ENCODE measurements at regions not wholly inside any gene's neighbourhood (a gene's known extent, or its start where the extent isn't known, plus 50 kb on each side); places are given as distances from the start of the nearest gene placed in this dataset.
A peak's percentile ranks its signal among the peaks of the same experiment; 100 is the strongest.
"Not testable (repeated sequence)": the region's sequence is repeated elsewhere in the genome, so short reads cannot be mapped to it uniquely, and the experiment has no call there.

DNA sequence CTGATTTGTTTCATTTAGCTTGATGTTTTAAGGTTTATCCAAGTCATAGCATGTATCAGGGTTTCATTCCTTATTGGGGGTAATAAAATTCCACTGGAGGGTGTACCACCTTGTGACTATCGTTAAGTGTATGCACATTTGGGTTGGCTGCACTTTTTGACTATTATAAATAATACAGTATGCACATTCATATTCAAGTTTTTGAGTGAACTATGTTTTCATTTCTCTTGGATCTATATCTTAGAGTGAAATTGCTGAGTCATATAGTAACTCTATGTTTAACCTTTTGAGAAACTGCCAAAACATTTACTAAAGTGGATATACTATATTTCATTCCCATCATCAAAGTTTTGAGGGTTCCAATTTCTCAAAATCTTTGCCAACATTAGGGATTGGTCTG lies 952.7 kb downstream of the TDRD15 start:
- DNase-seq (ENCODE audit: low read depth, low spot score): no peak

DNA sequence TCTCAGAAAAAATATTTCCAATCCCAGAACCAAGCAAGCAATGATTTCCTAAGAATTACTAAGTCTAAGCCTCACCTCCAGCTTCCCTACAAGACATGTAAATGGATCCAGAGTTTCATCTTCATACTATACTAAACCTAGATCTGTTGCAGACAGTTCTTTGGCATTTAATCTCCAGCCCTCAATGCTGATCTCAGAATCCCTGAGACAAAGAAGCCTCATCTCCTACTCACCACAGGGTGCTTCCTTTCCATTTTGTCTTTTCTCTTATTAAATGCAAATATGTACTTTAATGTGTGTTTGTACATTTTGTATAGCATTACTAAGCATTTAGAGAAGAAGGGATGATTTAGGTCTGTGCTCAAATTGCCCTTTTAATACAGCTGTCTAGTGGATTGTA lies 954.9 kb downstream of the TDRD15 start:
- no peak for DNase-seq (ENCODE audit: low read depth, low spot score)

DNA sequence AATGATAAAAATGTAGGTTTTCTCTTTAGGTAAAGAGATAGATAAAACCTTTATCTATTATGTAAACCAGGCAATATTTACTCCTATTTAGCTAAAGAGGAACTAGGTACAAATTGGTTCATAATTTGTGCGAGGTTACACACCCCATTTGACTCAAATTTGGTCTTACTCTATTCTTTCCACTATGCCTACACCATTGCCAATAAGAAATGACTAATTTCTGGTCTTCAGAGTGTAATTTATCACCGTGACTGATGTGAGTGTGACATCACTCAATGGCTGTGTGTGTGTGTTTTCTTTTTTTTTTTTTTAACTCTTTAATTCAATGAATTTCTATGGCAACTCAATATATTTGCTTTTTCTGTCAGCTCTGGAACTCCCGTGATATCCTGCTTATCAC lies 955.8 kb downstream of the TDRD15 start:
- DNase-seq (ENCODE audit: low read depth, low spot score): no peak

DNA sequence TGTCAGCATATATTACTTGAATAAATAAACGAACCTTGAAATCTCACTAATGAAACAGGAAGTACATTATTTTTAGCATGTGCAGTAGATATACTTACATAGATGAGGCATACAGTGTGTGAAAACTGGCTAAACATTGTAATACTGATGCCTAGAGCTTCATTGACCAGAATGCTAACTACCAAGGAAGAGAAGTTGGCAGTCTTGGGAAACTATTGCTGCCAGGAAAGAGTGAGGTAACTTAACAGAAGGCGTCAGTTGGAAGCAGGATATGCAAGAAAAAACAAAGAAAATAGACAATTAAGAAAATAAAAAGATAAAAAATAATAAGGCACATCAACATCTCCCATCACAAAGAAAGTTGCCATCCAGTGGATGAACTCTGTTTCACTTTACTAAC lies 963.0 kb downstream of the TDRD15 start:
- DNase-seq (ENCODE audit: low read depth, low spot score): no peak

DNA sequence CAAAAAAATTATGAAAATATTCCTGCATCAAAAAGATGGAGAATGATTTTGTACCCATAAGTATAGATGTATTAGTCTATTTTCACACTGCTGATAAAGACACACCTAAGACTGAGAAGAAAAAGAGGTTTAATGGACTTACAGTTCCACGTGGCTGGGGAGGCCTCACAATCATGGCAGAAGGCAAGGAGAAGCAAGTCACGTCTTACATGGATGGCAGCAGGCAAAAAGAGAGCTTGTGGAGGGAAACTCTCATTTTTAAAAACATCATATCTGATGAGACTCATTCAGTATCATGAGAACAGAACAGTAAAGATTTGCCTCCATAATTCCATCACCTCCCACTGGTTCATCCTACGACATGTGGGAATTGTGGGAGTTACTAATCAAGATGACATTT lies 979.8 kb downstream of the TDRD15 start:
- DNase-seq (ENCODE audit: low read depth, low spot score): not testable (repeated sequence)

DNA sequence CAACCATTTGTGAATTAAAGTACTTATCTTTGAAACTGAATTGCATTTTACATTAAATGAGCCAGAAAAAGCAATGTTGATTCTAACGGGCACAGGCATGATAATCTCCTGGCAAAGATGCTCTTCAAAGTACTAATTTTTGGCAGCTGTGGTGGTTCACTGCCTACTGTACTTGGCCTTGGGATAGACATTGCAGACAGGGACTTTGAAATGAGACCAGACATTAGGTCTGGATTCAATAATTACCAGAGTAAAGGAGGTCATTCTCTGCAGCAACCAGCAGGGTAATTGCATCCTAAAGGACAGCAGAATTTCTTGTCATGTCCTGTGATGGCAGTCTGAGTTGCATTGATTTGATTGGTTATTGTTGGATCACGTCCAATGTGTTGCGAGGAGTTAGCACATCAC lies 986.5 kb downstream of the TDRD15 start:
- DNase-seq (ENCODE audit: low read depth, low spot score): no peak

DNA sequence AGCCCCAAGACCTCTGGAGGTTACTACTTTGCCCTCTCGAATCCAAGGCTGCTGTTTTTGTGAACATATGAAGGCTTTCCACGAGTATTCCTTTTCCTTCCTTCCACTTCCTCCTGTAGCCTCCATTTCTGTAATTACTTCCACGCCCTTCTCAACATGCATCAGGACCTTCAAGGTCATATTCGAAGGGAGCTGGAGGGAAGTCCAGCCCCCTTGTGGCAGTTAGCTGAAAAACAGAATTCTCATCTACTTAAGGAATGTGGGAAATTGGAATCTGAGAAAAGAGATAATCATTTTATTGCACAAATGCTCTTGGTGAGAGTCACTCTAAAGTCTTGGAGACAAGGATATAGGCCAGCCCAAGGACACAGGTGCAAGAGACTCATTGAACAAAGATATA lies 1000.2 kb downstream of the TDRD15 start:
- peak; percentile 10 for DNase-seq (ENCODE audit: low read depth, low spot score)

DNA sequence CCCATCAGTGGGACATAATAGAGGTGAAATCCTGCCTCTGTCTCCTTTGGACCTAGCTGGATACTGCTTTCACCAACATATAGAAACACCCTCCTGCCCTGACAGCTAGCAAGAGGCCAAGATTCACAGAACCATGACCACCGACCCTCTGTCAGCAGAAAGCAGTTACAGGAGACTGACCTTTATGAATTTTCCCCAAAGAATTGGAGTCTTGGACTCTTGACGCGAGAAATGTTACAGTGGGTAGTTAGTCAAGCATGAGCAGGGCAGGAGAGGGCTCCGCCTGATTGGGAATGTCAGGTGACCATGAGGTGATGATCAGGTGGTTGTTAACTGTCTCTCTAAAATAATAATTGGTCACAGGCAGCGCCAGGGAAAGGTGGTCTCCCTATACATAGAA lies 1002.3 kb downstream of the TDRD15 start:
- DNase-seq (ENCODE audit: low read depth, low spot score): no peak

DNA sequence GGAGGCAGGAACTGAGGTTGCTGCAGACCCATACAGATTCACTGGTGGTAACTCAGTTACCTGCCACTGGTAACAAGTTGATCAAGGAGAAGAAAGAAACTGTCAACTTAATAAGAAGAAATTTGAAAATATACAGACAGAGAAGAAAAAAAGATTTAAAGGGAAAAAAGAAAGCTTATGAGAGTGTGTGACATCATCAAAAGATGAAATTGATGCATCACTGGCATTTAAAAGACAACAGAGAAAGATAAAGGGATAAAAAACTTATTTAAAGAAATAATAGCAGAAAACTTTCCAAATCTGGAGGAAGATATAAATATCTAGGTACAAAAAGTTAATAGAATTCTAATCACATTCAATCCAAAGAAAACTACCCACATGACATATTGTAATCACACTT lies 1003.2 kb downstream of the TDRD15 start:
- DNase-seq (ENCODE audit: low read depth, low spot score): no peak

DNA sequence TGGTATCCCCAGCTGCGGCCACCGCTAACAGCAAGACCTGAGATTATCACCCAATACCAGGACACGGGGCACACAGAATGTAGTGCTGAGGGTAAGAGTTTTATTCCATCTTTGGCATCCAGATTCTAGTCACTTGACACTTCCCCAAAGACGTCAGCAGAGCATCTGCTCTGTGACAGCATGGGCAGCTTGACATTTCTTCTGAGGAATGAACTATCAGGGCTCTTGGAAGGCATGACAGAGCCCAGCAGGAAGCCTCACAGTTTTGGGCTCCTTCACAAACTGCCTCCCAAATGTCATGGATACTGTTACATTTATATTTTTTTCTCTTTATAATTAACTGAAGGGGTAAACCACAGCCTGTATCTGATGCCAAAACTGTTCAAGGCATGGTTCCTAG lies 1010.7 kb downstream of the TDRD15 start:
- DNase-seq (ENCODE audit: low read depth, low spot score): no peak

DNA sequence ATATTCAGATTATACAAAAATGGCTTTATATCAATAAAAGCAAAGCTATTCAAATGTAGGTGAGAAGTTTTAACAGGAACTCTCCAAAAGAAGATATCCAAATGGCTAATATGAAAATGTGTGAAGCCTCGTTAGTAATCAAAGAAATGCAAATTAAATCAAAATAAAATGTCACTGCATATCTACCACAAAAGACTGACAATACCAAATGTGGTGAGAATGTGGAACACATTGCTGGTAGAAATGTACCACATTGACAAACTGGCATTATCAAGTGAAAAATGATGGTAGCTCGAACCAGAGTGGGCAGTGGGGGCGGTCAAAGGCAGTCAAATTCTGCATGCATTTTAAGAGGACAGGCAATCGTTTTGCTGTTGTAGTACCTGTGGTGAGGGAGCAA lies 1012.7 kb downstream of the TDRD15 start:
- DNase-seq (ENCODE audit: low read depth, low spot score): no peak

DNA sequence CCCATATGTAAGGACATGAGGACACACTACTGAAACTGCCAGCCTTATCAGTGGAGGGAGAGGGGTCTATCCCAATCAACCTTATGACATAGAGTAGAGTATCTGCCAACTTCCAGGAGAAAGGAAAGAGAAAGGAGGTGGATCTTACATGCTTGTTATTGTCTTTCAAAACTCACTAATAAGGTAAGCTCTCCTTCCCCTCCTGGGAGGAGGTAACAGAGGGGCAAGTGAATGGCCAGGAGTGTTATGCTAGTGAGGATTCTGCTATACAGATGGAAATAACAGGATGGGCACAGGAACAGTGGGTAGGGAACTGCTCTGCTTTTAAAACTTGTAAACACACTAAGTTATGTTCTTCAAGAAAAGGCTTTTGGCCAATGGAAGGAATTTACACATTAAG lies 1020.1 kb downstream of the TDRD15 start:
- no peak for DNase-seq (ENCODE audit: low read depth, low spot score)

DNA sequence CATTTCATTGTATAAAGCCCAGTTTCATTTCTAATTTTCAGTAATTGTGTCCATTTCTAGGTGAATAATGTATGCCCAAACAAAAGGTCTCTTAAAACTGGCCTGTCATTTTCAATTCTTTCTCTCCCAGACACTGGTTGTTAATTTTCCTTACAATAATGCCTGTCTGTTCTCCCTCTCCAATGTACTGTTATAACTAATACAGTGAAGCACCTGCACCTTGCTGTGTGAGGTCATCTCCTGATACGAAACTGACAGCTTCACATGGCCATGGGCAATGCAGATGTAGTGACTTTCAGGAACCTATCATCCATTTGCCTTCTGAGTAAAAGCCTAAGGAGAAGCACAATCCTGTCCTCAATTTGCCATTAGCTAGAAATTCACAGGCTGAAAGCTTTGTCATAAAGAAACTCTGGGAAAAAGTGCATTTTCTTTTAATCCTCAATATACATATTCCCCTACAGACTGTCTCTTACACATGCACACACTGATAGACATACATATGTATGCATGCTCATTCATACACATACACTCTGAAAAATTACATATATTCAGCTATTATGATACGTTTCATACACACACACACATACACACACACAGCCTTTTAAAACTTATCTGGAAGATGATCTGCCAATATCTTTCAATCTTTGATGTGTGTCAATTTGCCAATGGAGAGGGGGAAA lies 1030.3 kb downstream of the TDRD15 start:
- no peak for DNase-seq (ENCODE audit: low read depth, low spot score)

DNA sequence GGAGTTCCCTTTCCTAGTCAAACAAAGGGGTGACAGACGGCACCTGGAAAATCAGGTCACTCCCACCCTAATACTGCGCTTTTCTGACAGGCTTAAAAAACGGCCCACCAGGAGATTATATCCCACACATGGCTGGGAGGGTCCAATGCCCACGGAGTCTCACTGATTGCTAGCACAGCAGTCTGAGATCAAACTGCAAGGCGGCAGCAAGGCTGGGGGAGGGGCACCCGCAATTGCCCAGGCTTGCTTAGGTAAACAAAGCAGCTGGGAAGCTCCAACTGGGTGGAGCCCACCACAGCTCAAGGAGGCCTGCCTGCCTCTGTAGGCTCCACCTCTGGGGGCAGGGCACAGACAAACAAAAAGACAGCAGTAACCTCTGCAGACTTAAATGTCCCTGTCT lies 1032.9 kb downstream of the TDRD15 start:
- not testable (repeated sequence) for DNase-seq (ENCODE audit: low read depth, low spot score)

DNA sequence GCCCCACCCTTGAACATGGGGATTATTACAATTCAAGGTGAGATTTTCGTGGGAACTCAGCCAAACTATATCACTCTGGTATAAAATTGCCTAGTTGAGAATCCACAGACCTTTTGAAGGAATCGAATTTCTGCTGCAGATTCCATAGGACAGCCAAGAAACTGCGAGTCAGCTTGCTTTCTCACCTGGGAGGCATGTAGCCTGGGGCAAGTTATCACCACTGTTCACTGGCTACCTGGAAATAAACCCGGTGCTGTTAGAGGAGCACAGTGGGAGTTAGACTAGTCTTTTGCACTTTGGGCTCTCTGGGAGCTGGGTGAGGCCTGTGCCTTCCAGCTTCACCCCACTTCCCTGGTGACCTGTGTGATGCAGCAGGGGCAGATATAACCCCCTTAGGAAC lies 1043.5 kb downstream of the TDRD15 start:
- peak; percentile 14 for DNase-seq (ENCODE audit: low read depth, low spot score)

DNA sequence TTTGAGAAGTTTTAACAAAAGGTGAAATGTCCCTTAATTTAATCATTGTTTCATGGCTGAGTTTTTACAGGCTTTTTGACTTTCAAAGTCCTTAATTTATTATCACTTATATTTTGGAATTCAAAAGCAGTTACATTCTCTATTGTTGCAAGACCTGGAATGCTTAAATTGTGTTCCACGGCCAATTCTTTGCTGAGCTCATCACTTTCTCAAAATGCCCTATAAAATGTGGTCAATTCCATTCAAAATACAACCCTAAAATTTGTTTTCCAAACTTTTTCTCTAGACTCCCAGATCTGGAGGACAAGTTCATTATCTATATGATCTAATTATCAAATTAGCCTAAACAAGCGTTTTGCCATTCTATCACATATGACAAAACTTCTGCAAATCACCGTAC lies 1051.2 kb downstream of the TDRD15 start:
- DNase-seq (ENCODE audit: low read depth, low spot score): no peak

DNA sequence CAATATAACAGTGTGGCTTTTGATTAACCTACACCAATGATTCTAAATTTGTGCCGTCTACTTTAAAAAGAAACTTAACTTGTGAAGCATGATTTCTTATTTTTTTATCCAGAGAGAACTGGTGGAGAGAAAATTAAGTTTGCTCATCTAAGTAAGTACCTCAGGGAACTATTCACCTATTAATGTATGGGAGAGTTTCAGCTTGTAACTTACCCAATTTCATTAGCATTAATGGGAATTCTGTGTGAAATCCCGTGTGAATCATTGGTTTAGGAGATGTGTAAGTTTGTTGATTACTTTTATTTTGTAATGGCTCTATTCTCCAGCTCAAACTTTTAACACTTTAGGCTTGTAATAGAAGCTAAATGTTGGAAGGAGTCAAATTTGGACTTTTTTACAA lies 1061.5 kb downstream of the TDRD15 start:
- DNase-seq (ENCODE audit: low read depth, low spot score): no peak

DNA sequence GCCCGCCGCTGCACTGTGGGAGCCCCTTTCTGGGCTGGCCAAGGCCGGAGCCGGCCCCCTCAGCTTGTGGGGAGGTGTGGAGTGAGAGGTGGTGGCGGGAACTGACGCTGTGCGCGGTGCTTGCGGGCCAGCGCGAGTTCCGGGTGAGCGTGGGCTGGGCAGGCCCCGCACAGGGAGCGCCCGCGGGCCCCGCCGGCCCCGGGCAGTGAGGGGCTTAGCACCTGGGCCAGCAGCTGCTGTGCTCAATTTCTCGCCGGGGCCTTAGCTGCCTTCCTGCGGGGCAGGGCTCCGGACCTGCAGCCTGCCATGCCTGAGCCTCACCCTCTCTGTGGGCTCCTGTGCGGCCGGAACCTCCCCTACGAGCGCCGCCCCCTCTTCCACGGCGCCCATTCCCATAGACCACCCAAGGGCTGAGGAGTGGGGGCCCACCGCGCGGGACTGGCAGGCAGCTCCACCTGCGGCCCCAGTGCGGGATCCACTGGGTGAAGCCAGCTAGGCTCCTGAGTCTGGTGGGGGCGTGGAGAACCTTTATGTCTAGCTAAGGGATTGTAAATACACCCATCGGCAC lies 1062.6 kb downstream of the TDRD15 start:
- not testable (repeated sequence) for DNase-seq (ENCODE audit: low read depth, low spot score)

DNA sequence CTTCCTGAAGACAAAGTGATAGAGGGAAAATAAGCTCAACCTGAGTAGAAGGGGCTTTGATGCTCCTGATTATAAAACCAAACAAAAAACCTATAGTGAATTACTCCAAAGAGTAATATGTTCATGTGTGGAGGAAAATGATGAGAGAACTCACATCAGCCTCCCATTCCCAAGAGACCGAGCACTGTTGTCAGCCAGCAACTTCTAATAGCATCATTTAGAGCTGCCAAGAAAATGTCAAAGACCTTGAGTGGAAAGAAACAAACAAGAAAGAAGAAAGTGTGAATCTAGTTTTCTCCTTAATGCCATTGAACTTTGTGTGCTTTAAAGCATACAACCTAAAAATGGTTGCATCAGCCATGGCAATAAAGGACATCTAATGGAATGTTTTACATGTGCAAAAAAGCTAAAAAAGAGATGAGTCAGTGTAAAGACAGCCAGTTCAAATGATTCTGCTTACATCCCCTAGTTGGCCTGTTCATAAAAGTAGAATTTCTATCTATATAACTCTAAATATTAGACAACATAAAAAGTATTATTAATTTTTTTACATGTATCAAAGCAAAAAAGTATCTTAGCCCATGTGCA lies 1066.2 kb downstream of the TDRD15 start:
- DNase-seq (ENCODE audit: low read depth, low spot score): no peak

DNA sequence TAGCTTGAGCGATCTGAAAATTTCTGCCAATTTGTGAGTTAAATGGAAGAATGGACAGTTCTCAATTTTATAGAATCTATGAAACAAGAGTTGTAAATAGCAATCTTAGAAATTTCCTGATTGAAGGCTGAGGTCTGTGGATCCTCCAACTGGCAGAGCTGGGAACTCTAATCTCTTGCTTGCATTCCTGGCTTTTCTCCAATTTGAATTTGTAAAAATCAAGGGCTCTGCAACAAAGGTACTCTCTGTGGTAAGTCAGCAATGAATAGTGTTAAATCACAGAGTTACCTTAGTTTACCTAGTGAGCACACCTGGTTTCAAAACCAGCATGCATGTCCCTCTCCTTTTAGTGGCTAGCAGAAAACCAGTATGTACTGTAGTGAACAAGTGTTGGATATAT lies 1070.5 kb downstream of the TDRD15 start:
- no peak for DNase-seq (ENCODE audit: low read depth, low spot score)

DNA sequence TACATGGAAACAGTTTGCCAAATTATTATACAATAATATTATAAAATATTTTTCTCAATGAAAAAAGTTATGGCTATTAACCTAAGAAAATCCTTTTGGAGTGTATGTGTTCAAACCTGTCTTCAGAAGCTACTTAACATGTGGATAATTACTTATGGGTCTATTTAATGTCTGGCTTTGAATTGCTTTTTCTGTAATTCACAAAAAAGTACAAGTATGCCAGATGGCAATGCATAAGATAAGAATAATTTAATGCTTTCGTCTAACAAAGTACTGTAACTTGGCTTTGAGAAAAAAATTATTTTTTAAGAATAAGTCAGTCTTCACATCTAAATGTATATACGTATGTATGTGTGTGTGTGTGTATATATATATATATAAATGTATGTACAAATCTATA lies 1073.0 kb downstream of the TDRD15 start:
- DNase-seq (ENCODE audit: low read depth, low spot score): no peak

DNA sequence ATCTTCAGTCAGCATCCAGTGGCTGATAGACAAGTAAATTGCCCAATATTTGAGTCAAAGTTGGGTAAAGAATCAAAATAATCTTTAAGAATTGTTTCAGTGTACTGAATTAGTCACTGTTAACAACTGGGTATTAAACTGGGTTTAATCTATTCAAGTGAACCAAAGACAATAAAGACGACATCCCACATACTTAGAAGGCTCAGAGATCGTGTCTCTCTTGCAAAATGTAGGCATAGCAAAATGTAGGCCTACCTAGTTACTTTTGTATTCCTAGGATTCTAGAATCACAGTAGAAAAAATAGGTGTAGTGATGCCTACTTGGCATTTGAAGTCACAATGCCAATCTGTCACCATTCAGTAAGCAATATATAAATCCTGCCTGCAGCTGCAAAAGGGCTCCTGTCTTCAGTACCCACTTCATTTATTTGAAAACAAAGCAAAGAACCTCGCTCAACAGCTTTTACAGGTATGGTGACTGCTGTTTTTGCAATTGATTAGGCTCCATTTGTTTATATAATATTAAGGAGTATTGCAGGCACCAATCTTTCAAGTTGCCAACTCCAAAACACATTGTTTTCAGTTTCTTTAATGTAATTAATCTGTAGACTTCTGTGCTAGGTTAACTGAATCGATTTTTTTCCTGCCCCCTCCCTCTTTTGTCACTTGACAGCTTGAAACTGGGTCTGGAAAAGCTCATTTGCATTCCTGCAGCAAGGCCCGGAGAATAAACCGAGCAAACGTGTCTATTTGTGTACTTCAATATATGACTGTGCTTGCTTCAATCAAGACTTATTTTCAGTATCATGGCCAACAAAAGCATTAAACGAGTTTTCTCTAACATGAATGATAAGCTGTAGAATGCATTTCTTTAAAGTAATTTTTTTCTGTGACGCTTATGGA lies 1074.9 kb downstream of the TDRD15 start:
- peak; percentile 3 for DNase-seq (ENCODE audit: low read depth, low spot score)

Measured in ELF-1 (cell line).